NB4 (cell line): ENCODE measurements at regions not wholly inside any gene's neighbourhood (a gene's known extent, or its start where the extent isn't known, plus 50 kb on each side); places are given as distances from the start of the nearest gene placed in this dataset.

Source experiments
- CTCF ChIP-seq: IDR thresholded peaks from one replicate; pipeline ENCODE4 v1.5.1; 2012; ENCODE audit warnings: low read depth, low read length
- MAX ChIP-seq: IDR thresholded peaks from 2 replicates; pipeline ENCODE4 v1.6.1; 2011; ENCODE audit warnings: low read depth, low read length
- MYC ChIP-seq: IDR thresholded peaks from 2 replicates; pipeline ENCODE4 v1.6.1; 2011; ENCODE audit warnings: low read depth, low read length
- POLR2A ChIP-seq: IDR thresholded peaks from 2 replicates; pipeline ENCODE4 v1.6.1; 2011; ENCODE audit warnings: mild to moderate bottlenecking; ENCODE audit not compliant: insufficient read length; ENCODE audit errors: extremely low read depth

GRCh38 chr9:4371108-4371507 is 71.2 kb upstream of the GLIS3 start:
- no peak for TF ChIP-seq CTCF
- TF ChIP-seq MAX = no peak
- TF ChIP-seq MYC = no peak
- no peak for TF ChIP-seq POLR2A
